ENCODE measurements at regions not wholly inside any gene's neighbourhood (a gene's known extent, or its start where the extent isn't known, plus 50 kb on each side); places are given as distances from the start of the nearest gene placed in this dataset.

DNA sequence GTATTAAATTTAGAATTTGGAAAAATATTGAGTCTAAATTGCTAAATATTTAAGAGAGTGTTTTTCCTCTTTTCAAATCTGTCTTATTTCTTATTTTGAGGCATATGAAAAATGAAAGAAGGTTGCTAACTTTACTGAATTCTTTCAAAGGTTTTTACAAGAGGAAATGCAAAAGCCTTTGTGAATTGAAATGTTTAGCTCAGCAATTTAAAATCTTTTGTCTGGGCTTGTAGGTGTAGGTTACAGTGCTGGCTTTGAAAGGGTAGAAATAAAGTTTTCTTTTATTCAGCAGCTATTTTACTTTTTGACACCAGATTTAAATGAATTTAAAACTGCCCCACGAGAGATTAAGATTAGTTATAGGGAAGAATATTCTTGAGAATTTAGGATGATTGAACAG, 192.0 kb downstream of the CDH7 start:
- TF ChIP-seq, protein P1, sequence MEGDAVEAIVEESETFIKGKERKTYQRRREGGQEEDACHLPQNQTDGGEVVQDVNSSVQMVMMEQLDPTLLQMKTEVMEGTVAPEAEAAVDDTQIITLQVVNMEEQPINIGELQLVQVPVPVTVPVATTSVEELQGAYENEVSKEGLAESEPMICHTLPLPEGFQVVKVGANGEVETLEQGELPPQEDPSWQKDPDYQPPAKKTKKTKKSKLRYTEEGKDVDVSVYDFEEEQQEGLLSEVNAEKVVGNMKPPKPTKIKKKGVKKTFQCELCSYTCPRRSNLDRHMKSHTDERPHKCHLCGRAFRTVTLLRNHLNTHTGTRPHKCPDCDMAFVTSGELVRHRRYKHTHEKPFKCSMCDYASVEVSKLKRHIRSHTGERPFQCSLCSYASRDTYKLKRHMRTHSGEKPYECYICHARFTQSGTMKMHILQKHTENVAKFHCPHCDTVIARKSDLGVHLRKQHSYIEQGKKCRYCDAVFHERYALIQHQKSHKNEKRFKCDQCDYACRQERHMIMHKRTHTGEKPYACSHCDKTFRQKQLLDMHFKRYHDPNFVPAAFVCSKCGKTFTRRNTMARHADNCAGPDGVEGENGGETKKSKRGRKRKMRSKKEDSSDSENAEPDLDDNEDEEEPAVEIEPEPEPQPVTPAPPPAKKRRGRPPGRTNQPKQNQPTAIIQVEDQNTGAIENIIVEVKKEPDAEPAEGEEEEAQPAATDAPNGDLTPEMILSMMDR (IDR thresholded peaks at IDR 0.05; ENCODE audit: low read length, missing control alignments): no peak
- no peak overlapping the region for H3K4me3 ChIP-seq (replicated peaks; ENCODE audit: low read depth, low read length)
- no peak for DNase-seq (ENCODE audit: low read depth)

DNA sequence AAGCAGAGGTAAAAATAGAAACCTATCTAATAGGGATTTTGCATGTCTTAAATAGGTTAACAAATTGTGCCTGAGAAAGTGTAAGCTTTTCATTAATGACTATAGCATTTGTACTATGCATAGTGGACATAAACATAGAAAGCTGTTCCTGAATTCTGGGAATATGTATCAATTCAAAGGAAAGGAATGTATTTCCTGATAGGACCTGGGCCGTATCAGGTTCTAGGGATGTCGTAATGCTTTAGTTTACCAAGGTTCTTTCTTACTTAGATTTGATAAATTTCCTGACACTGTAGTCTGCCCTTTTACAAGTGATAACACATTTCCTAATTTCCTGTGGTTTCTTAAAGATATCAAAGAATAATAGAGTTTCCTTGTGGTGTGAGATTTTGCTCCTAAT, 191.3 kb downstream of the CDH7 start:
- no peak overlapping the region for H3K4me3 ChIP-seq (replicated peaks; ENCODE audit: low read depth, low read length)
- TF ChIP-seq, protein P1 (IDR thresholded peaks at IDR 0.05; ENCODE audit: low read length, missing control alignments): no peak
- no peak for DNase-seq (ENCODE audit: low read depth)

DNA sequence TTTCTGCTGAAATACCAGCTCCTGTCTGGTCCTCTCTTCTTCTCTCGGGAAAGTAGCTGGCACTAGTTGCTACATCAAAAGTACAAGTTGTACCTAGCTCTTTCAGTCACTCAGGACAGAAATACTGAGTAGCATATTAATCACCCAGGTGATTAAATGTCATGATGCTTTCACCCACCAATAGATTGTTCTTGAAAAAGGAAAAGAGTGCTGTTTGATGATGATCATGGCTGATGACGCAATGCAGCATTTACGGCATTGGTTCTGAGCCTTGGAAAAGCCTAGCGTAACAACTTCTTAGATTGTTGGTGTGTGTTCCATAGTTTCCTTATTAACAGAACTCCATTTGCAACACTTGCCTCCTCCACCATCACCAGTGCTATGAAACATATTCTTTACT, 190.7 kb downstream of the CDH7 start:
- TF ChIP-seq, protein P1 (IDR thresholded peaks at IDR 0.05; ENCODE audit: low read length, missing control alignments): no peak
- no peak overlapping the region for H3K4me3 ChIP-seq (replicated peaks; ENCODE audit: low read depth, low read length)
- DNase-seq (ENCODE audit: low read depth): no peak
